Adrenal gland (tissue), 5 donors: ENCODE measurements at regions not wholly inside any gene's neighbourhood (a gene's known extent, or its start where the extent isn't known, plus 50 kb on each side); places are given as distances from the start of the nearest gene placed in this dataset.

Experiments
- CTCF ChIP-seq, 6 experiments: fragments of 450-650 bp in 4 of 6; fragments of 200-600 bp in 2 of 6; sonication (generic) in 1 of 6; IDR thresholded peaks; 1 replicate in 5 of 6; 2 replicates in 1 of 6; pipeline versions ENCODE4 v1.5.1 to v1.8.0; 2016 to 2021; ENCODE audit warnings: antibody characterized with exemption in 6 of 6, mild to moderate bottlenecking in 2 of 6, moderate library complexity in 1 of 6
- POLR2A ChIP-seq, 2 donors: fragments of 450-650 bp; IDR thresholded peaks; one replicate each; pipeline ENCODE4 v1.6.1; 2017; ENCODE audit warnings: antibody characterized with exemption in 2 of 2, mild to moderate bottlenecking in 2 of 2, moderate library complexity in 1 of 2
- donor health status: DM: no; HTN: no; CAD: no.

- no peak for TF ChIP-seq CTCF (IDR thresholded peaks at IDR 0.05)
- TF ChIP-seq POLR2A (IDR thresholded peaks at IDR 0.05), result no peak
These were observed 339.2 kb downstream of the PIK3R1 start for GRCh38 chr5:68554571-68555279.
